ENCODE measurements at regions not wholly inside any gene's neighbourhood (a gene's known extent, or its start where the extent isn't known, plus 50 kb on each side); places are given as distances from the start of the nearest gene placed in this dataset.
"Not testable (repeated sequence)": the region's sequence is repeated elsewhere in the genome, so short reads cannot be mapped to it uniquely, and the experiment has no call there.

- TF ChIP-seq CTCF, POLR2A (IDR thresholded peaks at IDR 0.05): not testable (repeated sequence)
Measured at GRCh38 chr10:46108158-46108499, 62.1 kb upstream of the MSMB start.
